ENCODE measurements at regions not wholly inside any gene's neighbourhood (a gene's known extent, or its start where the extent isn't known, plus 50 kb on each side); places are given as distances from the start of the nearest gene placed in this dataset.

DNA sequence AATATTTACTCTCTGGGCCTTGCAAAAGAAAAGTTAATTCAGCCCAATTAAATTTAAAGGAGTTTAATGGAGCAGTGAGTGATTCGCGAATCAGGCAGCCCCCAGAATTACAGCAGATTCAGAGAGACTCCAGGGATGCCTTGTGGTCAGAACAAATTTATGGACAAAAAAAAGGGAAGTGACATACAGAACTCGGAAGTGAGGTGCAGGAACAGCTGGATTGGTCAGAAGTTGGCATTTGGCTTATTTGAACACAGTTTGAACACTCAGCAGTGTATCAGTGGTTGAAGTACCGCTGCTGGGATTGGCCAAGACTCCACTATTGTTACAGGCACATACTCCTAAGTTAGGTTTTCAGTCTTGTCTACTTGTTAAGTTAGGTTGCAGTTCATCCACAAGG is 145.0 kb upstream of the GAP43 start:
- Histone ChIP-seq H3K9me3 (ENCODE audit: low read depth, low read length, poor library complexity, severe bottlenecking) (no peaks in the 10 kb centered on the region), H3K4me3 (ENCODE audit: low read depth, low read length, poor library complexity, severe bottlenecking) (no peak overlapping the region), H3K36me3 (ENCODE audit: insufficient read depth, low read length, poor library complexity, severe bottlenecking) (no peaks in the 10 kb centered on the region), H3K27ac (ENCODE audit: low read depth, low read length, poor library complexity, severe bottlenecking) (no peak overlapping the region), H3K27me3 (replicated peaks; ENCODE audit: insufficient read depth, low read depth, low read length, poor library complexity) (no peaks in the 10 kb centered on the region), H3K4me1 (ENCODE audit: insufficient read depth, low read length, poor library complexity, severe bottlenecking) (peaks cover 7% of the 10 kb centered on the region)
- CTCF ChIA-PET, result no interaction called here
- POLR2A ChIA-PET (ENCODE audit: low non-redundant PET), result no interaction called here
- DNase-seq (ENCODE audit: low spot score), result peak; percentile 22
- TF ChIP-seq, protein P1, sequence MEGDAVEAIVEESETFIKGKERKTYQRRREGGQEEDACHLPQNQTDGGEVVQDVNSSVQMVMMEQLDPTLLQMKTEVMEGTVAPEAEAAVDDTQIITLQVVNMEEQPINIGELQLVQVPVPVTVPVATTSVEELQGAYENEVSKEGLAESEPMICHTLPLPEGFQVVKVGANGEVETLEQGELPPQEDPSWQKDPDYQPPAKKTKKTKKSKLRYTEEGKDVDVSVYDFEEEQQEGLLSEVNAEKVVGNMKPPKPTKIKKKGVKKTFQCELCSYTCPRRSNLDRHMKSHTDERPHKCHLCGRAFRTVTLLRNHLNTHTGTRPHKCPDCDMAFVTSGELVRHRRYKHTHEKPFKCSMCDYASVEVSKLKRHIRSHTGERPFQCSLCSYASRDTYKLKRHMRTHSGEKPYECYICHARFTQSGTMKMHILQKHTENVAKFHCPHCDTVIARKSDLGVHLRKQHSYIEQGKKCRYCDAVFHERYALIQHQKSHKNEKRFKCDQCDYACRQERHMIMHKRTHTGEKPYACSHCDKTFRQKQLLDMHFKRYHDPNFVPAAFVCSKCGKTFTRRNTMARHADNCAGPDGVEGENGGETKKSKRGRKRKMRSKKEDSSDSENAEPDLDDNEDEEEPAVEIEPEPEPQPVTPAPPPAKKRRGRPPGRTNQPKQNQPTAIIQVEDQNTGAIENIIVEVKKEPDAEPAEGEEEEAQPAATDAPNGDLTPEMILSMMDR (conservative IDR thresholded peaks at IDR 0.05; ENCODE audit: low read depth, low read length), result no peak
- TF ChIP-seq EZH2 (IDR thresholded peaks at IDR 0.05; ENCODE audit: borderline replicate concordance, low read depth, low read length, poor library complexity, severe bottlenecking), result no peak
- intact Hi-C loops (cut with micrococcal nuclease; ENCODE audit: unreplicated experiment), result no loop called here
- BruUV-seq (replicated peaks), result no TSS peak

DNA sequence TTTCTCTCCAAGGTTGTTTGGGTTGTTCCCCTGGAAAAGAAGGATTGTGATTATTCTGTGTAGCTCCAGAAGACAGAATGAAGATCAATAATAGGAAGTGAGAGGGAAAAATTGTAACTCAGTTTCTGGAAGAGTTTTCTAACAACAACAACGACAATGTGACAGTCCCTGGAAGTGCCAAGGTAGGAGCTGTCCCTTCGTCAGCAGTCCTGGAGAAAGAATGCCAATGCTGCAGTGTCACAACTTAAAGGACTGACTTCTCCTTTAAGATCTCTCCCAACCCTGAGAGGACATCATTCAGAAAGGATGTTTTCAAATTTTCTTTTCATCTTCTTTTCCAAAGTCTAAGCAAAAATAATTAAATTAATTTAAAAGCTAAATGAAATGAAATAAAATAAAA is 136.4 kb upstream of the GAP43 start:
- ChIA-PET POLR2A (ENCODE audit: low non-redundant PET) (no interaction called here), CTCF (no interaction called here)
- no peak for DNase-seq (ENCODE audit: low spot score)
- H3K27ac ChIP-seq (ENCODE audit: low read depth, low read length, poor library complexity, severe bottlenecking), result no peak overlapping the region
- H3K27me3 ChIP-seq (replicated peaks; ENCODE audit: insufficient read depth, low read depth, low read length, poor library complexity), result no peaks in the 10 kb centered on the region
- H3K4me1 ChIP-seq (ENCODE audit: insufficient read depth, low read length, poor library complexity, severe bottlenecking), result no peaks in the 10 kb centered on the region
- no peaks in the 10 kb centered on the region for H3K9me3 ChIP-seq (ENCODE audit: low read depth, low read length, poor library complexity, severe bottlenecking)
- BruUV-seq (replicated peaks), result no TSS peak
- H3K4me3 ChIP-seq (ENCODE audit: low read depth, low read length, poor library complexity, severe bottlenecking), result no peak overlapping the region
- TF ChIP-seq, protein P1 (conservative IDR thresholded peaks at IDR 0.05; ENCODE audit: low read depth, low read length), result no peak
- no peak for TF ChIP-seq EZH2 (IDR thresholded peaks at IDR 0.05; ENCODE audit: borderline replicate concordance, low read depth, low read length, poor library complexity, severe bottlenecking)
- H3K36me3 ChIP-seq (ENCODE audit: insufficient read depth, low read length, poor library complexity, severe bottlenecking), result no peaks in the 10 kb centered on the region
- intact Hi-C loops (cut with micrococcal nuclease; ENCODE audit: unreplicated experiment), result no loop called here

DNA sequence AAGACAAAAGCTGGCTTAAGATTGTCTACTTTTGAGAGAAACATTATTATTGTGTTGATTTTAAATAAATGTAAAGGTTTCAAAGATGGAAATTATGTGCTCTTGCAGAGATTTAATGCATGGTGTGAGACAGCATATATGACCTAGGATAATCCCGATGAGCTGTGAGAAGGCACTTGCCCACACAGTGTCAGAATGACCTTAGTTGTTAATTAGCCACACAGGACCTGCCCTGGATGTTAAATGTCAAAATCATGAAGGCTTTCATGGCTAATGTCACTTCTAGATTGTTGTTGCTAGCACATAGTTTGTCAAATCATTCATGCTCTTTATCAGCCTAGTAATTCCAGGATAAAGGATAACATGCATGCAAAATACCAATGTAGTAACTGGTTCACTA is 135.3 kb upstream of the GAP43 start:
- Histone ChIP-seq H3K9me3 (ENCODE audit: low read depth, low read length, poor library complexity, severe bottlenecking) (no peaks in the 10 kb centered on the region), H3K27ac (ENCODE audit: low read depth, low read length, poor library complexity, severe bottlenecking) (no peak overlapping the region), H3K27me3 (replicated peaks; ENCODE audit: insufficient read depth, low read depth, low read length, poor library complexity) (no peaks in the 10 kb centered on the region), H3K36me3 (ENCODE audit: insufficient read depth, low read length, poor library complexity, severe bottlenecking) (no peaks in the 10 kb centered on the region), H3K4me3 (ENCODE audit: low read depth, low read length, poor library complexity, severe bottlenecking) (no peak overlapping the region), H3K4me1 (ENCODE audit: insufficient read depth, low read length, poor library complexity, severe bottlenecking) (no peaks in the 10 kb centered on the region)
- BruUV-seq (replicated peaks), result no TSS peak
- ChIA-PET POLR2A (ENCODE audit: low non-redundant PET) (interaction anchor here (0.6 kb wide), 1 partner anchor 13 kb away, joined by 3 read pairs; no protein-coding TSS in a partner anchor), CTCF (no interaction called here)
- TF ChIP-seq, protein P1 (conservative IDR thresholded peaks at IDR 0.05; ENCODE audit: low read depth, low read length), result no peak
- no peak for TF ChIP-seq EZH2 (IDR thresholded peaks at IDR 0.05; ENCODE audit: borderline replicate concordance, low read depth, low read length, poor library complexity, severe bottlenecking)
- intact Hi-C loops (cut with micrococcal nuclease; ENCODE audit: unreplicated experiment), result no loop called here
- no peak for DNase-seq (ENCODE audit: low spot score)

Measured in A673 (cell line).